CD4-positive, alpha-beta T cell treated with Interleukin-12 subunit alpha and Interleukin-12 subunit beta, for 1 hour (primary cell): ENCODE measurements at regions not wholly inside any gene's neighbourhood (a gene's known extent, or its start where the extent isn't known, plus 50 kb on each side); places are given as distances from the start of the nearest gene placed in this dataset.
"Not testable (repeated sequence)": the region's sequence is repeated elsewhere in the genome, so short reads cannot be mapped to it uniquely, and the experiment has no call there.

Source experiments
- DNase-seq: peaks from one replicate; pipeline ENCODE4 v3.0.0-alpha.2; 2020

DNA sequence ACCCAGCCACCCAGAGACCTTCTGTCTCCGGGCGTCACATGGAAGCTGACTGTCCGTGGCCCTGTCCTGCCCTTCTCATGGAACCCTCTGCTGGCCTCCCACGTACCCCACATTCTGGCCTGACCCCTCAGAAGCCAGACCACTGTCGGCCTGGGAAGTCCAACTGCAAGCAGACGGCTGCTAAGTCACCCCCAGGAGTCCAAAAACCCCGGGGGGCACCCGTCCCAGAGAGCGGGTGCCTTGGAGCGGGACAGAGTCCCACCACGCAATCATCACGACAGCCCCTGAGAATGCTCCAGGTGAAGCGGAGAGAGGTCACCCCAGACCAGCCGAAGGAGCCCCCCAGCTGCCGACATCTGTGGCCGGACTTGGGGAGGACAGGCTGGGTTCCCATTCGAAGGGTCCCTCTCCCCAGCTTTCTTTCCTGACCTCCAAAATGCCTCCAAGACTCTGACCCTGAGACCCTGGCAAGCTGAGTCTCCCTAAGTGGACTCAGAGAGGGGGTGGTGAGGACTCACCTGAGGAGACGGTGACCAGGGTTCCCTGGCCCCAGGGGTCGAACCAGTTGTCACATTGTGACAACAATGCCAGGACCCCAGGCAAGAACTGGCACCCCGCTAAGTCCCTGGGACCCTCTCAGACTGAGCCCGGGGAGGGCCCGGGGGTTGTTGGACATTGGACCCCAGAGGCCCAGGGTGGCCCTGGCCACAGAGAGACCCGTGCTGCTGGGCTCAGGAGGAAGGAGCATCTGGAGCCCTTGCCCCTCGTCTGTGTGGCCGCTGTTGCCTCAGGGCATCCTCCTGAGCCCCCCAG, 337.1 kb downstream of the TMEM121 start:
- no peak for DNase-seq

- DNase-seq, result no peak
Observed at GRCh38 chr14:105864116-105864515, 337.7 kb downstream of the TMEM121 start.

GRCh38 chr14:105864651-105865265, 338.4 kb downstream of the TMEM121 start:
- no peak for DNase-seq

GRCh38 chr14:105865266-105865903, 339.0 kb downstream of the TMEM121 start:
- DNase-seq, result no peak

- DNase-seq, result no peak
Observed at GRCh38 chr14:105865904-105866840, 339.8 kb downstream of the TMEM121 start.

DNA sequence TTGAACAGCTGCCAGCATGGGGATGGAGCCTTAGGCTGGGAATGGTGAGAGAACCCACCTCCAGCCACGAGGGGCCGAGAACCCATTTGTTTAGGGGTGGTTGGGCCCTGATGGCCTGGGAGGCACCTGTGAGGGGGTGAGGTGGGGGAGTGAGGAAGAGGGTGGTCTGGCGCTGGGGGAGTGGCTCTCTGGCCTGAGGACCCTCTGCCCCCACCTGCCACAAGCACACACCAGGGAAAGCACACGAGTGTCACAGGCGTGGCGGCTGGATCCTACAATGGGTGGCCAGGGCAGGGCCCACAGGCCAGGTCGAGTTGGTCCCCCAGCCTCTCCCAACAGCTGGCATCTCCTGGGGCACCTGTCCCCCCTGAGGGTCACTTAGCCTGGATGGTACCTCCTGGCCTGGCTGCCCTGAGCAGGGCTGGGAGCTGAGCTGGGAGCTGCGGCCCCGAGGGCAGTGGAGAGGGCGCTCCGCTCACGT, 340.5 kb downstream of the TMEM121 start:
- DNase-seq, result no peak

- no peak for DNase-seq
Observed at GRCh38 chr14:105867961-105868599, 341.7 kb downstream of the TMEM121 start.

DNA sequence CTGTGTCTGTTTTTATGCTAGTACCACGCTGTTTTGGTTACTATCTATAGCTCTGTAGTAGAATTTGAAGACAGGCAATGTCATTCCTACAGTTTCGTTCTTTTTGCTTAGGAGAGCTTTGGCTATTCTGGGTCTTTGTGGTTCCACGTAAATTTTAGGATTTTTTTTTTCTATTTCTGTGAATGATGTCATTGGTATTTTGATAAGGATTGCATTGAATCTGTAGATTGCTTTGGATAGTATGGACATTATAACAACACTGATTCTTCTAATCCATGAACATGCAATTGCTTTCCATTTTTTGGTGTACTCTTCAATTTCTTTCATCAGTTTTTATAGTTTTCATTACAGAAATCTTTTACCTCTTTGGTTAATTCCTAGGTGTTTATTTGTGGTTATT, 345.2 kb downstream of the TMEM121 start:
- DNase-seq, result no peak

GRCh38 chr14:105873870-105874512, 347.6 kb downstream of the TMEM121 start:
- no peak for DNase-seq

GRCh38 chr14:105876158-105876557, 349.8 kb downstream of the TMEM121 start:
- no peak for DNase-seq

DNA sequence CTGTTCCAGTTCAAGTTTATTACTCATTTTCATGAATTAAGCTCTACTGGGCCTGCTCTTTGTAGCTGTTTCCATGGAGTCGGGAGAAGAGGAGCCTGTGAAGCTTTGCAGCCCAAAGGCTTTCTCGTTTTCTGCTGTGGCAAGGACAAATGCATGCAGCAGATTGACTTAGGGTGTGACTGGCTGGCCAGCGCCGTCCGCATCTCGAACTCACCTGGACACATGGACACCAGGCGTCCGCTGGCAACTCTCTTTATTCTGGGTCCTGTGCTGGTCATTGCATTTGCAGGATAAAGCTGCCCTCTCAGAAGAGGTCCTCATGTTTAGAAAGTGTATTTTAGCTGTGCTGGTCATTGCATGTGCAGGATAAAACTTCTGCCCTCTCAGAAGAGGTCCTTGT, 350.4 kb downstream of the TMEM121 start:
- DNase-seq, result no peak

DNA sequence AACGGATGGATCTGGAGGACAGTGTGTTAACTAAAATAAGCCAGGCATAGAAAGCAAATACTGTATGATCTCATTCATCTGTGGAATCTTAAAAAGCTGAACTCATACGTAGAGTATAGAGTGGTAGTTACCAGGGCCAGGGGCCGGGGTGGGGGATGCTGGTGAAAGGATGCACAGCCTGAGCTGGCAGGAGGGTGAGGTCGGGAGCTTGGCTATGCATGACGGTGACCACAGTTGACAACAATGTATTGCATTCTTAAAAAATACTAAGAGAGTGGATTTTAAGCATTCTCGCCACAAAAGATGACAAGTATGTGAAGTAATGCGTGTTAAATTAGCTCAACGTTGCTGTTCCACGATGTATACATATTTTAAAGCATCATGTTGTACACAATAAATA, 351.3 kb downstream of the TMEM121 start:
- no peak for DNase-seq

DNA sequence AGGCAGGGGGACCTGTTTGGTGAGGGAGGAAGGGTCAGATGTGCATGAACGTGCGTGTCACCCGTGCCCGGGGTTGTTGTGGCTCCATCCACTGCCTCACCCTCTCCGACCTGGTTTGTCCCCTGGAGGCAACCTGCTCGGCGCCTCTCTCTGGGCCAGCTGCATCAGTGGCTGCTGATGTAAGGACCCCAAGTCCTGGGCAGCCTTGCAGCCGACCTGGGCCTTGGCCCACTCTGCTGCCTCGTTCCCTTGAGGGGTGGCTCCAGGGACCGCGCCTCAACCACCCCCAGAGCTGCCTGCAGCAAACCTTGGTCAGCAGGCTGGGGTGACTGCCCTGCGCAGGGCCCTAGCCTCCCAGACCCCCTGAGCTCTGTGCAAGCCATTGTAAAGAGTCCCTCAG, 351.7 kb downstream of the TMEM121 start:
- DNase-seq, result no peak

GRCh38 chr14:105878554-105878953, 352.2 kb downstream of the TMEM121 start:
- no peak for DNase-seq

- DNase-seq, result no peak
Observed at GRCh38 chr14:105879503-105879866, 353.1 kb downstream of the TMEM121 start.

GRCh38 chr14:105879867-105880561, 353.6 kb downstream of the TMEM121 start:
- no peak for DNase-seq

DNA sequence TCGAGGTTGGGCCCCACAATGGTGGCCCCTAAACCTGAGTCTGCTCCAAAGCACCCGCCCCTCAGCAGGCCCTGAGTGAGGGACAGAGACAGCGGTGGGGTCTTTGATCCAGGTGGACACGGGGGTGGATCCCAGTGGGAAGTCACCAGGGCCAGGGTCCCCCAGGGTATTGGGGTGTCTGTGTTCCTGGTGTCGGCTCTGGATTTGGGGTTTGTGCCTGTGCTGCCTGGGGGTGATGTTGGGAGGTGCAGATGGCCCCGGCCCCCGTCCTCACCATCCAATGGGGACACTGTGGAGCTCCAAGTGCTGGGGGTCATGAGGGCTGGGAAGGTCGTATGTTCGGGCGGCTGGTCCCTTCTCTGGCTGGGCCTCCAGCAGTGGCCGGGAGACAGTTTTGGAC, 354.2 kb downstream of the TMEM121 start:
- no peak for DNase-seq

DNA sequence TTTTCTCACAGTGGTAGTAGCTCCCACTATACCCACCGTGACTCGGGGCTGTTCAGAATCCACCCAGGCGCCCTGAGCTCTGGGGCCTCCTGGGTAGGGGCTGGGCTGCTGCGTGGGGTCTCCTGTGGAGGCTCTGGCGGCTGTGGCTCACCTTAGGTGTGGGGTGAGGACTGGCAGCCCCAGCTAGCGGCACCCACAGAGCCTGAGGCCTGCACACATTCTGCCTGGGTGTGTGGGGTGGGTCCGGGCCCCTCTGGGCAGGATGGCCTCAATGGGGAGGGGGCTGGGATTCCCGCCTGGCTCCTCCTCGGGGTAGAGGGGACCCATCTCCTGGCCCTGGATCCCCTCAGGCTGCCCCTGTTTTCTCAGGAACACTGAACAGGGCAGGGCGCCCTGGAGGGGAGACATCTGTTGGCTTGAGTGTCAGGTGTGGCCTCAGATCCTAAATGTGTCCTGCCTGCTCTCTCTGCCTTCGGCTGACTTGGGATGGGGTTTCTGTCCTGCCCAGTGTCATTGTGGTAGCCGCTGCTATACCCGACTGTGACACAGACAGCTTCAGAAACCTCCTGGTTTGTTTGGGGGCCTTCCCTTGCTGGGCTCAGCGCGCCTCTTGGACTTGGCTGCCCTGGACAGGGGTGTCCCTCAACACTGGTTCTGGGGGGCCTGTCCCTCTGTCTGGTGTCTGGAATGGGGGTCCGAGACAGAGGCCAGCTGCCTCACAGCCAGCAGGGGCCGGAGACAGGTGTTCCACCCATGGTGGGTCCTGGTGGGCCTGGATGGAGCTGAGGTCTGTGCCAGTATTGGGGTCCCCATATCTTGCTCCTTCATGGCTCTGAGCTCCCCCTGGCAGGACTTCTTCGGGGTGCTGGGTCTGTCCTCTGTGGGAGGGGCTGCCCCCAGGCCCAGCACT, 354.9 kb downstream of the TMEM121 start:
- DNase-seq, result no peak

DNA sequence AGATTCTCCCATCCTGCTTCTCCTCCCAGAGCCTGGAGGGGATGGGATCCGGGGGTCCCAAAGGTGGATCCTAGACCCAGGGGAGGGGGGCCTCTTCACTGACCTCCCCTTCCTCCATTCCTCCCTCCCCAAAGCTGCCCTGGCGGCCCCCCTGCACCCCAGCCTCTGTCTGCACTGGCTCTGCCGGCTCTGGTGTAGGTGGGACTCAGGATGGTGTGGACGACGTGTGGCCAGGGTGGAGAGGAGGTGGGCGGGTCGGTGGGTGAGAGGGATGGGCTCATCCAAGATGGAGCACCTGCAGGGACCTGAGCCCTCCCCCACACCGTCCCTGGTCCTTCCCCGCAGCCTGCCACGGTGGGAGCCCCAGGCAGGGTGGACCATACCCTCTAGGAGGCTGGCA, 355.6 kb downstream of the TMEM121 start:
- not testable (repeated sequence) for DNase-seq

- DNase-seq, result no peak
Observed at GRCh38 chr14:105882626-105883025, 356.2 kb downstream of the TMEM121 start.
